OCI-LY7 (cell line): ENCODE measurements at regions not wholly inside any gene's neighbourhood (a gene's known extent, or its start where the extent isn't known, plus 50 kb on each side); places are given as distances from the start of the nearest gene placed in this dataset.
A peak's percentile ranks its signal among the peaks of the same experiment; 100 is the strongest.

Source experiments
- BruUV-seq: library from RNA; stranded (reverse); fragments of 400-500 nt; replicated peaks from 2 replicates; lab custom pipeline; 2021; lab: Mats Ljungman, UMichigan
- CTCF ChIA-PET: fragments of 300-600 bp; sonication (Branson Sonifier 250); formaldehyde crosslinking; loops from one replicate; lab custom pipeline; 2022; ENCODE audit warnings: antibody characterized with exemption; ENCODE audit not compliant: unreplicated experiment; lab: Charles Lee
- POLR2A ChIA-PET: fragments of 300-600 bp; sonication (Branson Sonifier 250); formaldehyde crosslinking; loops from one replicate; lab custom pipeline; 2022; ENCODE audit warnings: antibody characterized with exemption; lab: Charles Lee
- DNase-seq: peaks from one replicate; pipeline ENCODE4 v3.0.0-alpha.2; 2015; ENCODE audit warnings: low spot score
- H2AFZ ChIP-seq: fragments of 200-600 bp; sonication (generic), shearing (Covaris generic); 2 replicates; pipeline ENCODE4 v1.6.1; 2014; ENCODE audit warnings: mild to moderate bottlenecking, antibody characterized with exemption, low read length, moderate library complexity
- H3K27ac ChIP-seq: fragments of 200-600 bp; sonication (generic); 2 replicates; pipeline ENCODE4 v1.5.1; 2014; ENCODE audit warnings: mixed run types, low read depth, mild to moderate bottlenecking, moderate library complexity, low read length, inconsistent platforms; ENCODE audit not compliant: poor library complexity, severe bottlenecking
- H3K36me3 ChIP-seq: fragments of 200-600 bp; sonication (generic); 2 replicates; pipeline ENCODE4 v1.6.1; 2014; ENCODE audit warnings: mild to moderate bottlenecking, antibody characterized with exemption, low read length, moderate library complexity, mixed read lengths; ENCODE audit not compliant: insufficient read depth
- H3K4me1 ChIP-seq: fragments of 200-600 bp; sonication (generic); 2 replicates; pipeline ENCODE4 v1.5.1; 2014; ENCODE audit warnings: mild to moderate bottlenecking, low read length; ENCODE audit not compliant: insufficient read depth, poor library complexity, severe bottlenecking
- H3K4me2 ChIP-seq: fragments of 200-600 bp; sonication (generic); 2 replicates; pipeline ENCODE4 v1.6.1; 2014; ENCODE audit warnings: mild to moderate bottlenecking, low read length
- H3K4me3 ChIP-seq: fragments of 200-600 bp; sonication (generic); 2 replicates; pipeline ENCODE4 v1.5.1; 2014; ENCODE audit warnings: mild to moderate bottlenecking, low read depth, low read length; ENCODE audit not compliant: poor library complexity, severe bottlenecking
- H3K79me2 ChIP-seq: fragments of 200-600 bp; sonication (generic); 2 replicates; pipeline ENCODE4 v1.6.1; 2016; ENCODE audit warnings: low read depth, mild to moderate bottlenecking, low read length, moderate library complexity, mixed read lengths; ENCODE audit not compliant: insufficient read depth
- H3K9me2 ChIP-seq: fragments of 200-600 bp; sonication (generic); 2 replicates; pipeline ENCODE4 v1.6.1; 2016; ENCODE audit warnings: mild to moderate bottlenecking, low read length, mixed read lengths; ENCODE audit not compliant: insufficient read depth
- H3K9me3 ChIP-seq: fragments of 200-600 bp; sonication (generic); 2 replicates; pipeline ENCODE4 v1.6.1; 2014; ENCODE audit warnings: mild to moderate bottlenecking, mixed run types, low read length, mixed read lengths
- H4K20me1 ChIP-seq: fragments of 200-600 bp; sonication (generic); 2 replicates; pipeline ENCODE4 v1.6.1; 2014; ENCODE audit warnings: mild to moderate bottlenecking, antibody characterized with exemption, low read length, moderate library complexity, mixed read lengths; ENCODE audit not compliant: insufficient read depth
- EZH2phosphoT487 ChIP-seq: fragments of 200-600 bp; sonication (generic); IDR thresholded peaks from 2 replicates; pipeline ENCODE4 v1.6.1; 2018; ENCODE audit warnings: low read depth, borderline replicate concordance, mild to moderate bottlenecking, mixed run types, antibody characterized with exemption, low read length, moderate library complexity, mixed read lengths
- intact Hi-C: fragments of 100-400 bp; cut with micrococcal nuclease; formaldehyde crosslinking; loops from one replicate; pipeline ENCODE4 v1.10.0; 2022; ENCODE audit not compliant: unreplicated experiment
- TF ChIP-seq, protein P1 (sequence below): fragments of 200-600 bp; sonication (generic); conservative IDR thresholded peaks from 2 replicates; pipeline ENCODE4 v1.5.1; 2014; ENCODE audit warnings: mild to moderate bottlenecking, antibody characterized with exemption, low read length, moderate library complexity, mixed read lengths

- ChIA-PET POLR2A (interaction anchor here (0.5 kb wide), 1 partner anchor 219 kb away, joined by 3 read pairs; no protein-coding TSS in a partner anchor), CTCF (interaction anchor here (0.6 kb wide), 1 partner anchor 36 kb away, joined by 3 read pairs; no protein-coding TSS in a partner anchor)
- no peak overlapping the region for H2AFZ ChIP-seq
- peaks cover 6% of the 10 kb centered on the region for H3K4me1 ChIP-seq
- H3K9me3 ChIP-seq = no peaks in the 10 kb centered on the region
- no peak for DNase-seq
- H3K27ac ChIP-seq = no peak overlapping the region
- no peak overlapping the region for H3K4me2 ChIP-seq
- H3K79me2 ChIP-seq = no peaks in the 10 kb centered on the region
- intact Hi-C loops = no loop called here
- no peaks in the 10 kb centered on the region for H3K9me2 ChIP-seq
- no peaks in the 10 kb centered on the region for H3K36me3 ChIP-seq
- no peak overlapping the region for H3K4me3 ChIP-seq
- no peaks in the 10 kb centered on the region for H4K20me1 ChIP-seq
- BruUV-seq = no TSS peak
- TF ChIP-seq EZH2phosphoT487 = no peak
- TF ChIP-seq, protein P1, sequence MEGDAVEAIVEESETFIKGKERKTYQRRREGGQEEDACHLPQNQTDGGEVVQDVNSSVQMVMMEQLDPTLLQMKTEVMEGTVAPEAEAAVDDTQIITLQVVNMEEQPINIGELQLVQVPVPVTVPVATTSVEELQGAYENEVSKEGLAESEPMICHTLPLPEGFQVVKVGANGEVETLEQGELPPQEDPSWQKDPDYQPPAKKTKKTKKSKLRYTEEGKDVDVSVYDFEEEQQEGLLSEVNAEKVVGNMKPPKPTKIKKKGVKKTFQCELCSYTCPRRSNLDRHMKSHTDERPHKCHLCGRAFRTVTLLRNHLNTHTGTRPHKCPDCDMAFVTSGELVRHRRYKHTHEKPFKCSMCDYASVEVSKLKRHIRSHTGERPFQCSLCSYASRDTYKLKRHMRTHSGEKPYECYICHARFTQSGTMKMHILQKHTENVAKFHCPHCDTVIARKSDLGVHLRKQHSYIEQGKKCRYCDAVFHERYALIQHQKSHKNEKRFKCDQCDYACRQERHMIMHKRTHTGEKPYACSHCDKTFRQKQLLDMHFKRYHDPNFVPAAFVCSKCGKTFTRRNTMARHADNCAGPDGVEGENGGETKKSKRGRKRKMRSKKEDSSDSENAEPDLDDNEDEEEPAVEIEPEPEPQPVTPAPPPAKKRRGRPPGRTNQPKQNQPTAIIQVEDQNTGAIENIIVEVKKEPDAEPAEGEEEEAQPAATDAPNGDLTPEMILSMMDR = no peak
Measured at GRCh38 chr13:26962671-26963070, 202.1 kb upstream of the GPR12 start.

DNA sequence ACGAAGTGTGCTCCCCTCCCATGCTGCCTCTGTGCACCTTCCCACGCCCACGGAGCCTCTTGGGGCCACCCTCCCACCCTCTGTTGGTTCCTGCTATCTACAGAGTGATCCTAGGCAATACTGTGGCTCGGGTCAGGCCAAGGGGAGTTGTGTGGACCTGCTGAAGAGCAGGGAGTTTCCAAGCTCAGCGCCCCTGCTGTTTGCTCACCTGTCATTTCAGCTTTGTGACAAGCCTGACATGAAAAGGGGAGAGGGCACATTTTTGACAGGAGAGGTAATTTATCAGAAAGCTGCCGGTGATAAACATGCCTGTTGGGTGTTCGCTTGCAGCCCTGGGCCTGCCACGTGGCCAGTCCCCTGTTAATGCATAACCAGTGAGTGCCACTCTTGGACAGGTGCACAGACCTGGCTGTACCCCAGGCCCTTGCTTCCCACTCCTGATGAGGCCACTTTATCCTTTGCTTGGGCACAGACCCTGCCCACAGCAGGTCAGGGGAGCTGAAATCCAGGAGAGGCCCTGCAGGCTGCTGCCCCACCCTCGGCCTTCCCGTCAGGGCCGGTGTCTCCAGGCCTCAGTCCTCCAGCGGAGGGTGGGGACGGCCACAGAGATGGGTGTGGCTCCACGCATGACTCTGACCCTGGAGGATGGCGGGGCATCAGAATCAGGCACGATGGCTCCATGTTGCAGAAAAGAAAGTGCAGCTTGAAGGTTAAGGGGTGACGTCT is 201.5 kb upstream of the GPR12 start:
- ChIA-PET POLR2A (interaction anchor here (0.5 kb wide), 2 partner anchors 46 to 220 kb away, joined by 3 read pairs; no protein-coding TSS in a partner anchor), CTCF (no interaction called here)
- Histone ChIP-seq H3K9me3 (no peaks in the 10 kb centered on the region), H3K4me2 (no peak overlapping the region), H3K79me2 (no peaks in the 10 kb centered on the region), H4K20me1 (no peaks in the 10 kb centered on the region), H3K4me1 (peaks cover 6% of the 10 kb centered on the region), H3K9me2 (no peaks in the 10 kb centered on the region), H3K27ac (no peak overlapping the region), H3K36me3 (no peaks in the 10 kb centered on the region), H2AFZ (no peak overlapping the region), H3K4me3 (no peak overlapping the region)
- no peak for TF ChIP-seq EZH2phosphoT487
- TF ChIP-seq, protein P1 = no peak
- no TSS peak for BruUV-seq
- intact Hi-C loops = no loop called here
- no peak for DNase-seq

DNA sequence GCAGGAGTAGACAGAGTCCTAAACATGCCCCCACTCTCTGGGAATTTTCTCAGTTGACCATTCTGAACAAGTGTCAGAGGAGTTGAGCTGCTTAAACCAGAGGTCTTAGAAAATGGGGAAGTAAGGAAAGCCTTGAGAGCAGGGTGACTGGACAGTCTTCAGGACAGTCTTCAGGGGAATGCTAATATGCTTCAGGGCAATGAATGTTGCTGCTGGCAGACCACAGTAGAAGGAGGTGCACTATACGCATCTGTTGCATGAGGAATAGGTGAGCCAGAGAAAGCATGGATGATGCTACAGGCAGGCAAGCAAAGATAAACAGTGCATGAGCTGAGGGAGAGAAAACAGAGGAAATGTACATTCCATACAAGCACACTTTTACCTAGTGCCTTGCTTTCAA is 196.6 kb upstream of the GPR12 start:
- no peak for TF ChIP-seq EZH2phosphoT487
- Histone ChIP-seq H4K20me1 (no peaks in the 10 kb centered on the region), H3K9me2 (no peaks in the 10 kb centered on the region), H3K4me3 (no peak overlapping the region), H3K9me3 (no peaks in the 10 kb centered on the region), H3K36me3 (no peaks in the 10 kb centered on the region), H2AFZ (no peak overlapping the region), H3K27ac (no peak overlapping the region), H3K4me2 (no peak overlapping the region), H3K4me1 (no peaks in the 10 kb centered on the region), H3K79me2 (no peaks in the 10 kb centered on the region)
- no TSS peak for BruUV-seq
- CTCF ChIA-PET = no interaction called here
- DNase-seq = peak; percentile 4
- intact Hi-C loops = no loop called here
- POLR2A ChIA-PET = interaction anchor here (0.6 kb wide), 1 partner anchor 17 kb away, joined by 3 read pairs; no protein-coding TSS in a partner anchor
